Karpas-422 (cell line): ENCODE measurements at regions not wholly inside any gene's neighbourhood (a gene's known extent, or its start where the extent isn't known, plus 50 kb on each side); places are given as distances from the start of the nearest gene placed in this dataset.

Experiments used
- DNase-seq: peaks from one replicate; pipeline ENCODE4 v3.0.0-alpha.2; 2015
- H2AFZ ChIP-seq: fragments of 200-600 bp; sonication (generic); 2 replicates; pipeline ENCODE4 v1.6.1; 2014; ENCODE audit warnings: antibody characterized with exemption, low read length, mixed read lengths
- H3K27ac ChIP-seq: fragments of 200-600 bp; sonication (generic); 2 replicates; pipeline ENCODE4 v1.5.1; 2014; ENCODE audit warnings: mild to moderate bottlenecking, low read length, moderate library complexity
- H3K27me3 ChIP-seq: fragments of 200-600 bp; sonication (generic); 2 replicates; pipeline ENCODE4 v1.6.1; 2014; ENCODE audit warnings: low read length, mixed read lengths
- H3K36me3 ChIP-seq: fragments of 200-600 bp; sonication (generic); 2 replicates; pipeline ENCODE4 v1.6.1; 2014; ENCODE audit warnings: low read length, mixed read lengths; ENCODE audit not compliant: insufficient read depth
- H3K4me1 ChIP-seq: fragments of 200-600 bp; sonication (generic); 2 replicates; pipeline ENCODE4 v1.6.1; 2014; ENCODE audit warnings: mild to moderate bottlenecking, low read length, mixed read lengths
- H3K4me2 ChIP-seq: fragments of 200-600 bp; sonication (generic); 2 replicates; pipeline ENCODE4 v1.6.1; 2014; ENCODE audit warnings: low read length, low read depth, mild to moderate bottlenecking; ENCODE audit not compliant: poor library complexity, severe bottlenecking
- H3K4me3 ChIP-seq: fragments of 200-600 bp; sonication (generic); 2 replicates; pipeline ENCODE4 v1.5.1; 2014; ENCODE audit warnings: mild to moderate bottlenecking, antibody characterized with exemption, low read length, mixed read lengths
- H3K79me2 ChIP-seq: fragments of 200-600 bp; sonication (generic); 2 replicates; pipeline ENCODE4 v1.6.1; 2014; ENCODE audit warnings: mild to moderate bottlenecking, low read length, mixed read lengths
- H3K9ac ChIP-seq: fragments of 200-600 bp; sonication (generic); 2 replicates; pipeline ENCODE4 v1.6.0; 2014; ENCODE audit warnings: low read length
- H3K9me2 ChIP-seq: fragments of 200-600 bp; sonication (generic), shearing (Covaris generic); replicated peaks from 2 replicates; pipeline ENCODE4 v1.6.0; 2014; ENCODE audit warnings: mild to moderate bottlenecking, low read length, moderate library complexity; ENCODE audit not compliant: insufficient read depth
- H3K9me3 ChIP-seq: fragments of 300-700, 200-600 bp; sonication (generic); 2 replicates; pipeline ENCODE4 v1.6.1; 2014; ENCODE audit warnings: low read length, mixed read lengths
- H4K20me1 ChIP-seq: fragments of 200-600 bp; sonication (generic); 2 replicates; pipeline ENCODE4 v1.6.1; 2014; ENCODE audit warnings: mild to moderate bottlenecking, antibody characterized with exemption, low read length, low read depth; ENCODE audit not compliant: insufficient read depth

DNA sequence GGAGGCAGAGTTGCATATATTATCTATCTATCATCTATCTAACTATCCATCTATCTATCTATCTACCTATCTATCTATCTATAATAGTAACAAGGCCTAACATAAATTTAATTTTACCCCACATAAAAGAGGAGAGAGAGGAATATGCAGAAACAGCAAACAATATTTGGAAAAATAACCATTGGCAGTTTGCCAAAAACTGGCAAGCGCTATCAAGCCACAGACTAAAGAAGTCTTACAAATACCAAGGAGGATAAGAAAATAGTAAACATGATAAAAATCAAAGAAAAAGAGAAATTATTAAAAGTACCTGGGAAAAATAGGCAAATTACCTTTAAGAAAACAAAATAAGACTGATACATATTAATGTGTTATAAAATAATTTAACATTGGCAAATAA lies 230.8 kb downstream of the CPXCR1 start:
- Histone ChIP-seq H4K20me1 (no peaks in the 10 kb centered on the region), H3K36me3 (no peaks in the 10 kb centered on the region), H3K27ac (no peak overlapping the region), H3K79me2 (no peaks in the 10 kb centered on the region), H2AFZ (no peak overlapping the region), H3K4me2 (no peak overlapping the region), H3K27me3 (no peaks in the 10 kb centered on the region), H3K9me2 (no peaks in the 10 kb centered on the region), H3K9me3 (no peaks in the 10 kb centered on the region), H3K4me1 (no peaks in the 10 kb centered on the region), H3K9ac (no peak overlapping the region), H3K4me3 (no peak overlapping the region)
- no peak for DNase-seq

DNA sequence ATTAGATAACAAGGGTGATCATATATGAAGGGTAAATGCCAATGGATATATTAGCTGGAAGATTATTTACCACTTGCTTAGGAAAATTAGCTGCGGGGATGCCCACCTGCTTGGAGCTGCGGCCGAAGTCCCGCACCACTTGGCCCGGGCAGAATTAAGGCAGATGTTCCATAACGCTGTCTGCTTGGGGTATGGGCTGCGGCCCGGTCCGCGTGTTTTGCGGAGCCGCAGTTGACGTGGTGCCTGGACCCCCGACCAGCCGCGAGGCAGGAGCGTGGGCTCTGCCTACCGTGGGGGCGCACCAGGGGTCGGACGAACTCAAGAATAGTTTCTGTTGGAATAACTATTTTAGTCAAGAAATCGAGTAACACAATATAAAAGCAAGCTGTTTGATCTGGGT lies 235.2 kb downstream of the CPXCR1 start:
- H3K27me3 ChIP-seq: no peaks in the 10 kb centered on the region
- DNase-seq: no peak
- H3K4me3 ChIP-seq: no peak overlapping the region
- H3K79me2 ChIP-seq: no peaks in the 10 kb centered on the region
- no peak overlapping the region for H3K4me2 ChIP-seq
- H3K9me2 ChIP-seq: no peaks in the 10 kb centered on the region
- peaks cover 5% of the 10 kb centered on the region for H3K4me1 ChIP-seq
- H3K9me3 ChIP-seq: no peaks in the 10 kb centered on the region
- no peaks in the 10 kb centered on the region for H4K20me1 ChIP-seq
- H3K9ac ChIP-seq: no peak overlapping the region
- H3K27ac ChIP-seq: no peak overlapping the region
- no peaks in the 10 kb centered on the region for H3K36me3 ChIP-seq
- H2AFZ ChIP-seq: no peak overlapping the region

GRCh38 chrX:88982933-88983332 lies 235.9 kb downstream of the CPXCR1 start:
- Histone ChIP-seq H3K9me3 (no peaks in the 10 kb centered on the region), H3K9me2 (no peaks in the 10 kb centered on the region), H2AFZ (0 out of 2 replicates have a peak overlapping the region, but pooled peaks have one; percentile 53), H3K4me3 (no peak overlapping the region), H3K27ac (no peak overlapping the region), H3K27me3 (no peaks in the 10 kb centered on the region), H3K4me2 (no peak overlapping the region), H3K9ac (no peak overlapping the region), H3K79me2 (no peaks in the 10 kb centered on the region), H3K36me3 (no peaks in the 10 kb centered on the region), H4K20me1 (no peaks in the 10 kb centered on the region), H3K4me1 (peaks cover 5% of the 10 kb centered on the region)
- DNase-seq: no peak

DNA sequence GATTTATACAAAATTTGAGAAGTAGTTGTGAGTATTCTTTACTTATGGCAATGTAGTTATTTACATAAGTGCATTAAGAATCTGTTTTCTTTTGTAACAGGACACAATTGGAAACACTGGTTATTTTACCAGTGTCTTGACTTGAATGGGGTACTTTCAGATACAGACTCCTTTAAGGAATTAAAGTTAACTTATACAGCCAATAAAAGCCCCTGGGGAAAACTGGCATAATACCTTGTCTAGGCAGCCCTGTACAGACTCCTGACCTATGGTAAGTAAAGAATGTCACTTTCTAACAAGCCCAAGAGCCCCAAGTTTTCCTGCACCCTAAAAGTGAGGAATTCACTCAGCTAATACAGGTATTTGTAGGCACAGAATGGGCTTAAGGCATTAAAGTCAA lies 241.8 kb downstream of the CPXCR1 start:
- Histone ChIP-seq H4K20me1 (no peaks in the 10 kb centered on the region), H3K27ac (no peak overlapping the region), H3K9me3 (no peaks in the 10 kb centered on the region), H3K4me3 (no peak overlapping the region), H3K79me2 (no peaks in the 10 kb centered on the region), H3K9me2 (no peaks in the 10 kb centered on the region), H3K36me3 (no peaks in the 10 kb centered on the region), H2AFZ (peak overlapping the region; percentile 19; the same call in 1 of the 2 replicates), H3K4me2 (no peak overlapping the region), H3K27me3 (no peaks in the 10 kb centered on the region), H3K9ac (no peak overlapping the region), H3K4me1 (peaks cover 5% of the 10 kb centered on the region)
- no peak for DNase-seq

DNA sequence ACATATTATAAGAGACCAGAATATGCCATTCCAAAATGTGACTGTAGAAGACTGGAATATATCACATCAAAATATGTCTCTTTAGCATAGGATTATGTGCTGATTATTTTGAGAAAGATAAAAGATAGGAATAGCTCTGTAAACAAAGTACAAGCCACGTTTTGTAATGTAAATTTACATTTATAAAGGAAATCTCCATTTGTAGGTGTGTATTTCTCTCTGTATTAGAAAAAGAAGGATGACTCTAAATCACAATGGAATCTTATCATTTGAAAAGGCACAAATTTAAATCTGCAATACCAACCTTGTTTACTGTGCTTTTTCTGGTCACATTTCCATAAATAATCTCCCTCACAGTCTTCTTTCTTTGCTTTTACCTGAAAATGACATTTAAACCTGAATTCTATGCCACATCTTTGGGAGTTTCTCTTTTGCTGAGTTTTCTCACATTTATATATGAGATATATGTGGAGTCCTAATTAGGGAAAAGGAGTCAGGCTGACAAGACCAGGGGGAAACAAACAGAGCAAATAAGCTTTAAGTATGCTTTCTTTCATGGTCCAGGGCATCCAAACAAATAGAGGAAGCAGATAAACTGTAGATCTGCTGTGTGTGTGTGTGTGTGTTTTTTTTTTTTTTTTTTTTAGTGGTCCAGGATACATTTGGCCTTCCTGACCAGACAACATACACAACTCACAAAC lies 244.0 kb downstream of the CPXCR1 start:
- Histone ChIP-seq H4K20me1 (no peaks in the 10 kb centered on the region), H3K9me2 (no peaks in the 10 kb centered on the region), H3K4me1 (no peaks in the 10 kb centered on the region), H3K4me3 (no peak overlapping the region), H3K9ac (no peak overlapping the region), H3K79me2 (no peaks in the 10 kb centered on the region), H3K27ac (no peak overlapping the region), H3K27me3 (no peaks in the 10 kb centered on the region), H3K9me3 (no peaks in the 10 kb centered on the region), H2AFZ (no peak overlapping the region), H3K36me3 (no peaks in the 10 kb centered on the region), H3K4me2 (no peak overlapping the region)
- no peak for DNase-seq

GRCh38 chrX:88991583-88992132 lies 244.6 kb downstream of the CPXCR1 start:
- Histone ChIP-seq H3K4me2 (no peak overlapping the region), H3K9ac (no peak overlapping the region), H4K20me1 (no peaks in the 10 kb centered on the region), H3K4me1 (no peaks in the 10 kb centered on the region), H2AFZ (no peak overlapping the region), H3K27me3 (no peaks in the 10 kb centered on the region), H3K9me3 (no peaks in the 10 kb centered on the region), H3K4me3 (no peak overlapping the region), H3K27ac (no peak overlapping the region), H3K9me2 (no peaks in the 10 kb centered on the region), H3K79me2 (no peaks in the 10 kb centered on the region), H3K36me3 (no peaks in the 10 kb centered on the region)
- no peak for DNase-seq

GRCh38 chrX:89021964-89022363 lies 274.9 kb downstream of the CPXCR1 start:
- Histone ChIP-seq H3K9me2 (no peaks in the 10 kb centered on the region), H3K9ac (no peak overlapping the region)

GRCh38 chrX:89033723-89034122 lies 286.7 kb downstream of the CPXCR1 start:
- no peak for DNase-seq
- Histone ChIP-seq H3K9me2 (no peaks in the 10 kb centered on the region), H3K4me2 (no peak overlapping the region), H3K27me3 (no peaks in the 10 kb centered on the region), H3K9me3 (peaks cover 8% of the 10 kb centered on the region), H3K4me3 (peak overlapping the region; percentile 32; the same call in 1 of the 2 replicates), H3K36me3 (no peaks in the 10 kb centered on the region), H3K9ac (no peak overlapping the region), H3K27ac (no peak overlapping the region), H4K20me1 (no peaks in the 10 kb centered on the region), H3K79me2 (no peaks in the 10 kb centered on the region), H3K4me1 (peaks cover 24% of the 10 kb centered on the region), H2AFZ (no peak overlapping the region)

More at GRCh38 chrX:89021964-89022363, 274.9 kb downstream of the CPXCR1 start:
- DNase-seq: no peak
- Histone ChIP-seq H3K36me3 (no peaks in the 10 kb centered on the region), H3K27ac (no peak overlapping the region), H3K27me3 (no peaks in the 10 kb centered on the region), H3K4me2 (no peak overlapping the region), H3K9me3 (peaks cover 9% of the 10 kb centered on the region), H3K4me3 (no peak overlapping the region), H3K4me1 (no peaks in the 10 kb centered on the region), H3K79me2 (no peaks in the 10 kb centered on the region), H2AFZ (no peak overlapping the region; the same call in 1 of the 2 replicates), H4K20me1 (no peaks in the 10 kb centered on the region)
